Esophagus squamous epithelium (tissue), 4 donors: ENCODE measurements at regions not wholly inside any gene's neighbourhood (a gene's known extent, or its start where the extent isn't known, plus 50 kb on each side); places are given as distances from the start of the nearest gene placed in this dataset.

ENCODE experiments used
- CTCF ChIP-seq, 6 experiments: fragments of 450-650 bp in 4 of 6; fragments of 200-600 bp in 2 of 6; sonication (generic) in 2 of 6; IDR thresholded peaks; one replicate each; pipeline ENCODE4 v1.5.1; 2016 to 2019; ENCODE audit warnings: antibody characterized with exemption in 6 of 6, mild to moderate bottlenecking in 4 of 6, moderate library complexity in 4 of 6
- POLR2A ChIP-seq, 4 donors: fragments of 450-650 bp; IDR thresholded peaks; one replicate each; pipeline ENCODE4 v1.6.1; 2017; ENCODE audit warnings: antibody characterized with exemption in 4 of 4, mild to moderate bottlenecking in 4 of 4, moderate library complexity in 3 of 4

- TF ChIP-seq CTCF (IDR thresholded peaks at IDR 0.05) (no peak), POLR2A (IDR thresholded peaks at IDR 0.05) (no peak)
These were observed 474.7 kb downstream of the EPM2A start for GRCh38 chr6:145260484-145261175.
